Nephron progenitor cell (in vitro differentiated cells): ENCODE measurements at regions not wholly inside any gene's neighbourhood (a gene's known extent, or its start where the extent isn't known, plus 50 kb on each side); places are given as distances from the start of the nearest gene placed in this dataset.

Experiments
- DNase-seq: peaks from one replicate; pipeline ENCODE4 v3.0.0; 2021
- H3K27ac Mint-ChIP-seq: 2 replicates; pipeline ENCODE4 v1.8.0; 2021; ENCODE audit warnings: mild to moderate bottlenecking, moderate library complexity, mixed read lengths
- H3K27me3 Mint-ChIP-seq: 2 replicates; pipeline ENCODE4 v1.8.0; 2021; ENCODE audit warnings: mild to moderate bottlenecking, low read depth, mixed read lengths; ENCODE audit not compliant: poor library complexity
- H3K36me3 Mint-ChIP-seq: 2 replicates; pipeline ENCODE4 v1.8.0; 2021; ENCODE audit warnings: low read depth, mixed read lengths
- H3K4me1 Mint-ChIP-seq: 2 replicates; pipeline ENCODE4 v1.8.0; 2021; ENCODE audit warnings: mixed read lengths
- H3K4me3 Mint-ChIP-seq: 2 replicates; pipeline ENCODE4 v1.8.0; 2021; ENCODE audit warnings: mild to moderate bottlenecking, moderate library complexity, mixed read lengths
- H3K9me3 Mint-ChIP-seq: 2 replicates; pipeline ENCODE4 v1.8.0; 2021; ENCODE audit warnings: mild to moderate bottlenecking, moderate library complexity, mixed read lengths
- TF ChIP-seq, protein P1 (sequence below): fragments of 200-600 bp; sonication (generic); IDR thresholded peaks from 2 replicates; pipeline ENCODE4 v1.5.0; 2021; ENCODE audit warnings: antibody characterized with exemption

GRCh38 chr6:169902604-169903003, 151.2 kb downstream of the ERMARD start:
- Mint-ChIP-seq H3K27ac (no peak overlapping the region), H3K4me3 (no peak overlapping the region), H3K36me3 (no peaks in the 10 kb centered on the region), H3K9me3 (no peaks in the 10 kb centered on the region), H3K4me1 (peaks cover 45% of the 10 kb centered on the region), H3K27me3 (peaks cover 21% of the 10 kb centered on the region)
- TF ChIP-seq, protein P1, sequence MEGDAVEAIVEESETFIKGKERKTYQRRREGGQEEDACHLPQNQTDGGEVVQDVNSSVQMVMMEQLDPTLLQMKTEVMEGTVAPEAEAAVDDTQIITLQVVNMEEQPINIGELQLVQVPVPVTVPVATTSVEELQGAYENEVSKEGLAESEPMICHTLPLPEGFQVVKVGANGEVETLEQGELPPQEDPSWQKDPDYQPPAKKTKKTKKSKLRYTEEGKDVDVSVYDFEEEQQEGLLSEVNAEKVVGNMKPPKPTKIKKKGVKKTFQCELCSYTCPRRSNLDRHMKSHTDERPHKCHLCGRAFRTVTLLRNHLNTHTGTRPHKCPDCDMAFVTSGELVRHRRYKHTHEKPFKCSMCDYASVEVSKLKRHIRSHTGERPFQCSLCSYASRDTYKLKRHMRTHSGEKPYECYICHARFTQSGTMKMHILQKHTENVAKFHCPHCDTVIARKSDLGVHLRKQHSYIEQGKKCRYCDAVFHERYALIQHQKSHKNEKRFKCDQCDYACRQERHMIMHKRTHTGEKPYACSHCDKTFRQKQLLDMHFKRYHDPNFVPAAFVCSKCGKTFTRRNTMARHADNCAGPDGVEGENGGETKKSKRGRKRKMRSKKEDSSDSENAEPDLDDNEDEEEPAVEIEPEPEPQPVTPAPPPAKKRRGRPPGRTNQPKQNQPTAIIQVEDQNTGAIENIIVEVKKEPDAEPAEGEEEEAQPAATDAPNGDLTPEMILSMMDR, result no peak
- no peak for DNase-seq

- Mint-ChIP-seq H3K4me1 (peaks cover 39% of the 10 kb centered on the region), H3K27me3 (peaks cover 18% of the 10 kb centered on the region), H3K36me3 (no peaks in the 10 kb centered on the region), H3K27ac (no peak overlapping the region), H3K9me3 (no peaks in the 10 kb centered on the region), H3K4me3 (no peak overlapping the region)
- TF ChIP-seq, protein P1, result no peak
- no peak for DNase-seq
Measured at GRCh38 chr6:169902070-169902469, 150.6 kb downstream of the ERMARD start.

DNA sequence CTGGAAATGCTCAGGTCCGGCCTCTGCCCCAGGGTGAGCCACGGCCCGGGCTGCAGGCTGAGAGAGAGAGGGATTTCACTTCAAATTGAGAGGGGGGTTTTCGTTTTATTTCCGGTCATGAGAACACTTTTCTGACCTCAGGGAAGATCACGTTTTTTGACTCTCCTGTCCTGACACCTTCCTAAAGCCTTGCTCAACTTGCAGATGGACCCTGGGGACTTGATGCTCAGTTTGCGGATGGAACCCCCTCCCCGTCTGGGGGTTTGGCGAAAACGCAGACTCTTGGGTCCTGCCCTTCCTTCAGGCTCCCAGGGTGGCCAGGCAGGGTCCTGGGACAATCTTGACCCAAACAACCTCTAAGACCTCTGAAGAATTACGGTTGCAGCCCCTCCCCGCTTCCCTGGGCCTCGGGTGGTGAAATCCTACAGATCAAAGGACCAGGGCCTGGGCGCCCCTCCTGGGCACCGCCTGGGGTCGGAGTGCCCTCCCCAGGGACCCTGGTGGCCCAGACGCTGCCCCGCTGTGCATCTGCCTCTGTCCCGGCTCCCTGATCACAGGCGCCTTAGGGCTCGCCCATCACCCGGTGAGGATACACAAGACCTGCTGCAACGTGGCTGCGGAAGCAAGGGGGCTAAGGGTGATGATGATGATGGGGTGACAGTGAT, 148.2 kb downstream of the ERMARD start:
- Mint-ChIP-seq H3K27me3 (peaks cover 13% of the 10 kb centered on the region), H3K36me3 (no peaks in the 10 kb centered on the region), H3K4me3 (no peak overlapping the region), H3K4me1 (peaks cover 18% of the 10 kb centered on the region), H3K27ac (peak overlapping the region; percentile 95), H3K9me3 (no peaks in the 10 kb centered on the region)
- DNase-seq, result no peak
- TF ChIP-seq, protein P1, result no peak

- peaks cover 15% of the 10 kb centered on the region for H3K4me1 Mint-ChIP-seq
- TF ChIP-seq, protein P1, result no peak
- peaks cover 4% of the 10 kb centered on the region for H3K9me3 Mint-ChIP-seq
- peaks cover 16% of the 10 kb centered on the region for H3K27me3 Mint-ChIP-seq
- DNase-seq, result no peak
- H3K36me3 Mint-ChIP-seq, result no peaks in the 10 kb centered on the region
- no peak overlapping the region for H3K4me3 Mint-ChIP-seq
- peak overlapping the region; percentile 95 for H3K27ac Mint-ChIP-seq
Measured at GRCh38 chr6:169898788-169899480, 147.5 kb downstream of the ERMARD start.

DNA sequence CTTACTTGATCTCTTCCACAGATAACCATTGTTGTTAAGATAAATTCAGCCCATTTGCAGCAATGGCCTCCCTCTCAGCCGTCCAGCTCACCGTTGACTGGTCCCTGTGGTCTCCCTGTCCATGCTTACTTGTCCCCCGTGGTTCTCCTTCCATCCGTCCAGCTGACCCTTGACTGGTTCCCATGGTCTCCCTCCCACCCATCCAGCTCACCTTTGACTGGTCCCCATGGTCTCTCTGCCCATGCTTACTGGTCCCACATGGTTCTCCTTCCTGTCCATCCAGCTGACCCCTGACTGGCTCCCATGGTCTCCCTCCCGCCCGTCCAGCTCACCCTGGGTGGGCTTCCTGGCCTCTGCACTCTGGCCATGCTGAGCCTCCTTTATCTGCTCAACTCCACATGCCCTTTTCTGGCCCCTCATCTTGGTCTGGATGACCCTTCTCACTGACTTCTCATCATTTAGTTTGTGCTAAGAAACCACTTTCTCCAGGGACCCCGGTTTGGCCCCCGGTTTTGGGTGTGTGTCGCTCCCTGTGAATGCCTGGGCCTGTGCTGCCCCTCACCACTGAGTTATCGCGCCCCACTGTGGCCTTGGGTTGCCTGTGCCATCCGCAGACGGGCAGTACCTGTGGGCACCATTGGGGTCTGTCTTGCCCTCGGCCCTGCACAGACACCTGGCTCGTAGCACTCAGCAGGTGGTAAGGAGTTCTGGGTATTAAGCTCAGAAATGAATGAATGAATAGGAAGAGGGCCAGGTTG, 146.4 kb downstream of the ERMARD start:
- TF ChIP-seq, protein P1, result no peak
- Mint-ChIP-seq H3K27me3 (peaks cover 19% of the 10 kb centered on the region), H3K36me3 (peaks cover 4% of the 10 kb centered on the region), H3K27ac (peak overlapping the region; percentile 41), H3K4me1 (peaks cover 13% of the 10 kb centered on the region), H3K4me3 (no peak overlapping the region), H3K9me3 (peaks cover 10% of the 10 kb centered on the region)
- DNase-seq, result no peak
